ENCODE measurements at regions not wholly inside any gene's neighbourhood (a gene's known extent, or its start where the extent isn't known, plus 50 kb on each side); places are given as distances from the start of the nearest gene placed in this dataset.

- DNase-seq: no peak
Observed at GRCh38 chr2:222146488-222146887, 152.3 kb downstream of the PAX3 start.

GRCh38 chr2:222142027-222142426 lies 156.8 kb downstream of the PAX3 start:
- DNase-seq: no peak

GRCh38 chr2:222136106-222136630 lies 162.6 kb downstream of the PAX3 start:
- no peak for DNase-seq

GRCh38 chr2:222134654-222135053 lies 164.1 kb downstream of the PAX3 start:
- no peak for DNase-seq

GRCh38 chr2:222133897-222134296 lies 164.9 kb downstream of the PAX3 start:
- no peak for DNase-seq

GRCh38 chr2:222130855-222131254 lies 167.9 kb downstream of the PAX3 start:
- no peak for DNase-seq

- no peak for DNase-seq
Observed at GRCh38 chr2:222127660-222128059, 171.1 kb downstream of the PAX3 start.

- no peak for DNase-seq
Observed at GRCh38 chr2:222120933-222121332, 177.9 kb downstream of the PAX3 start.

GRCh38 chr2:222115296-222115695 lies 183.5 kb downstream of the PAX3 start:
- DNase-seq: no peak

GRCh38 chr2:222108957-222109585 lies 189.7 kb downstream of the PAX3 start:
- no peak for DNase-seq

GRCh38 chr2:222108497-222108896 lies 190.3 kb downstream of the PAX3 start:
- DNase-seq: no peak

GRCh38 chr2:222105046-222105445 lies 193.8 kb downstream of the PAX3 start:
- DNase-seq: no peak

GRCh38 chr2:222102575-222103349 lies 196.0 kb downstream of the PAX3 start:
- no peak for DNase-seq

- DNase-seq: no peak
Observed at GRCh38 chr2:222100704-222101699, 197.8 kb downstream of the PAX3 start.

- no peak for DNase-seq
Observed at GRCh38 chr2:222088561-222088960, 210.2 kb downstream of the PAX3 start.

GRCh38 chr2:222087998-222088397 lies 210.8 kb downstream of the PAX3 start:
- DNase-seq: no peak

GRCh38 chr2:222082201-222082600 lies 216.6 kb downstream of the PAX3 start:
- DNase-seq: no peak

GRCh38 chr2:222080141-222080540 lies 218.7 kb downstream of the PAX3 start:
- no peak for DNase-seq

GRCh38 chr2:222076973-222077690 lies 221.7 kb downstream of the PAX3 start:
- DNase-seq: no peak

GRCh38 chr2:222074674-222075073 lies 224.1 kb downstream of the PAX3 start:
- DNase-seq: no peak

GRCh38 chr2:222071911-222072310 lies 226.9 kb downstream of the PAX3 start:
- DNase-seq: no peak

GRCh38 chr2:222064286-222064685 lies 234.5 kb downstream of the PAX3 start:
- DNase-seq: no peak

Data from HCEC 1CT (cell line).